GM18519 (cell line): ENCODE measurements at regions not wholly inside any gene's neighbourhood (a gene's known extent, or its start where the extent isn't known, plus 50 kb on each side); places are given as distances from the start of the nearest gene placed in this dataset.

Experiments
- ATAC-seq: cut with Tn5 transposase; IDR thresholded peaks from one replicate; pipeline ENCODE4 v1.9.1; 2021; ENCODE audit warnings: mild to moderate bottlenecking, moderate library complexity; ENCODE audit not compliant: unreplicated experiment, low FRiP score

GRCh38 chr2:117738991-117739839, 75.3 kb upstream of the DDX18 start:
- no peak for ATAC-seq

- no peak for ATAC-seq
Observed at GRCh38 chr2:117745537-117745936, 69.0 kb upstream of the DDX18 start.

GRCh38 chr2:117755768-117756167, 58.7 kb upstream of the DDX18 start:
- no peak for ATAC-seq

GRCh38 chr2:117760916-117761315, 53.6 kb upstream of the DDX18 start:
- ATAC-seq: no peak

GRCh38 chr2:117762454-117762853, 52.0 kb upstream of the DDX18 start:
- no peak for ATAC-seq

GRCh38 chr2:117763804-117764203, 50.7 kb upstream of the DDX18 start:
- no peak for ATAC-seq
